COLO829 (cell line): ENCODE measurements at regions not wholly inside any gene's neighbourhood (a gene's known extent, or its start where the extent isn't known, plus 50 kb on each side); places are given as distances from the start of the nearest gene placed in this dataset.
"Not testable (repeated sequence)": the region's sequence is repeated elsewhere in the genome, so short reads cannot be mapped to it uniquely, and the experiment has no call there.

Source experiments
- DNase-seq: peaks from one replicate; pipeline ENCODE4 v3.0.0; 2012; ENCODE audit warnings: low spot score

DNA sequence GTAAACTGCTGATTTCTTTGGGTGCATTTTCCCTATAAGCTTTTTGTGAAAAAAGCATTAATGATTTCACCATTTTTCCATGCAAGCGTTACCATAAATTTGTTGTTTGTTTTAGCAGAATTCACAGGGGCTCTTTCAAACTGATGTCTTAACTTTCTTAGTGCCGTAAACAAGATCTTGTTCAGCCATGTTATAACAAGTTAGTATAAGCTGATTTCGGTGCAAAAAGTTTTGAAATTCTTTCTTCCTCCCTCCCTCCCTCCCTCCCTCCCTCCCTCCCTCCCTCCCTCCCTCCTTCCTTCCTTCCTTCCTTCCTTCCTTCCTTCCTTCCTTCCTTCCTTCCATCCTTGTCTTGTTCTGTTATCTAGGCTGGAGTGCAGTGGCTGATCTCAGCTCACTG is 71.7 kb upstream of the CHORDC1 start:
- no peak for DNase-seq

DNA sequence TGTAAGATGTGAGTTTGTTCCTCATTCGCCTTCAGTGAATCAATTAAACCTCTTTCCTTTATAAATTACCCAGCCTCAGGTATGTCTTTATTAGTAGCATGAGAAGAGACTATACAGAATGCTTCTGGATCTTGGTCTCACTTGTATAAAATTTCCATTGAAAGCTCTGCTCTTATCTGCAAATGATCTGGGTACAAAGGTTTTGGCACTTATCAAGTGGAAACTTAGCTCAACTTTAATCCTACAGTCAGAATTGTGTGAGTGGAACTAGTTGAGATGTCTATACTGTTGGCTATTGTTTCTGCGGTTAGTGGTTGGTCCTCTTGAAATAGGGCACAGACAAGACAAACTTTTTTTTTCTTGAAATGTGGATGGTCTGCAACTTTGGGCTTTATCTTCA is 71.2 kb upstream of the CHORDC1 start:
- no peak for DNase-seq

DNA sequence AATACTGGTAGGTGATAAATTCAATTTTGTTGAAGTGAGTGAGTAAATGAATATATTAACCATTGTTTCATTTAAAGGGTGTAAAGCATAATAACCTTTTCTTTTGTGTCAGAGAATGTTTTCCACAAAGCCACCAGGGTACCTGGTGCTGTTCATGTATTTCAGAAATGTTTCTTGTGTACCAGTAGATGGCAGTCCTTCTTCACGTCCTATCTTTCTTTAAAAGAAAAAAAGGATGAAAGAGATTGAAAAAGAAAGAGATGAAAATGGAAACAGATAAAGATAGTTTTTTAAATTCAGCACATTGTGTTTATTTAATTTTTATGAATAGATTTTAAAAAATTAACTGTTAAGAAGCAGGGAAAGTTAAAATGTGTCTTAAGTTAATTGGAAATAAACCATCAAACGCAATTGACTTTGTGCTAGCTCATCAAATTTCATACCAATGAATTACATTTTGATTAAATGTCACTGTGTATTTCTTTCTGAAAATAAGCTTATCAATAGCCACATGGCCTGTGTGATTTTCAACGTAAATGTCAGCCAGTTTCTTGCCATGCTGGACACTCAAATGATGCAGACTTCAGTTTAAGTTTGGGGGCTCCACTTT is 65.5 kb upstream of the CHORDC1 start:
- peak; percentile 52 for DNase-seq

DNA sequence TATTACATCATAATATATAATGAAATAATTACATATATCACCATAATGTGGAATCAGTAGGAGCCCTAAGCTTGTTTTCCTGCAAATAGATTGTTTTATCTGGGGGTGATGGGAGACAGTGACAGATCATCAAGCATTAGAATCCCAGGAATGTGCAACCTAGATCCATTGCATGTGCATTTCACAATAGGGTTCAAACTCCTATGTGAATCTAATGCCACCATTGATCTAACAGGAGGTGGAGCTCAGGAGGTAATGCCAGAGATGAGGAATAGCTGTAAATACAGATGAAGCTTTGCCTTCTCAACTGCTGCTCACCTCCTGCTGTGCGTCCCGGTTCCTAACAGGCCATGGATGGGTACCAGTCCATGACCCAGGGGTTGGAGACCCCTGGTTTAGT is 63.8 kb upstream of the CHORDC1 start:
- DNase-seq: no peak

DNA sequence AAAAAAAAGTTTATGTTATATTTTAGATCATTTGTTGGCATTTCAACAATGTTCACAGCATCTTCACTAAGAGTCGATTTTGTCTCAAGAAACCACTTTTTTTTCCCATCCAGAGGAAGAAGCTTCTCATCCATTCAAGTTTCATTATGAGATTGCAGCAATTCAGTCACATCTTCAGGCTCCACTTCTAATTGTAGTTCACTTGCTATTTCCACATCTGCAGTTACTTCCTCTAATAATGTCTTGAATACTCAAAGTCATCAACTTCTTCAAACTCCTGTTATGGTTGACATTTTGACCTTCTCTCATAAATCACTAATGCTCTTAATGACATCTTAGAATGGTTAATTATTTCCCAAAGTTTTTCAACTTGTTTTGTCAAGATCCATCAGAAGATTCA is 61.3 kb upstream of the CHORDC1 start:
- no peak for DNase-seq

DNA sequence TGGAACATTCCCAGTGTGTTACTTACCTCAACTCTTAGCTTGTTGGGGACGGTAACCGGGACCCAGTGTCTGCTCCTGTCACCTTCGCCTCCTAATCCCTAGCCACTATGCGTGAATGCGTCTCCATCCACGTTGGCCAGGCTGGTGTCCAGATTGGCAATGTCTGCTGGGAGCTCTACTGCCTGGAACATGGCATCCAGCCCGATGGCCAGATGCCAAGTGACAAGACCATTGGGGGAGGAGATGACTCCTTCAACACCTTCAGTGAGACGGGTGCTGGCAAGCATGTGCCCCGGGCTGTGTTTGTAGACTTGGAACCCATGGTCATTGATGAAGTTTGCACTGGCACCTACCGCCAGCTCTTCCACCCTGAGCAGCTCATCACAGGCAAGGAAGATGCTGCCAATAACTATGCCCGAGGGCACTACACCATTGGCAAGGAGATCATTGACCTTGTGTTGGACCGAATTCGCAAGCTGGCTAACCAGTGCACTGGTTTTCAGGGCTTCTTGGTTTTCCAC is 59.8 kb upstream of the CHORDC1 start:
- not testable (repeated sequence) for DNase-seq

DNA sequence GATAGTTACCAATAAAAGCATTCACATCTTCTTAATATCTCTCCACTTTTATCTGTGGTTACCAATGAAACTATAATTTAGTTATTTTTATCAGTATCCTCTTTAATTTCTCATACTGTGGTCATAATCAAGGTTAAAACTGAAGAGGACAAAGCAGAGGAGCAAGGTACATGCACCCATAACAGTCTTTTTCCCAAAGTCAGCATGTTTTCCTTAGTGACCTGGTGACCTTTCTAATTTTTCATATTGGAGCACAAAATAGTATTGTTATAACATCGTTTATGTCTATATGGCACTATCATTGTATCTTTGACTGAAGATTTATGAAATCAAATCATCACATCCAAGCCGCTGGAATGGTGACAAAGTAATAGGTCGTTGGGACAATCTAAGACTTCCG is 51.5 kb upstream of the CHORDC1 start:
- no peak for DNase-seq
